Activated CD4-positive, alpha-beta T cell treated with anti-CD3 and anti-CD28 coated beads for 36 hours (primary cell): ENCODE measurements at regions not wholly inside any gene's neighbourhood (a gene's known extent, or its start where the extent isn't known, plus 50 kb on each side); places are given as distances from the start of the nearest gene placed in this dataset.

ENCODE experiments used
- ATAC-seq: fragments of 200-7000 bp; cut with Tn5 transposase; one replicate; pipeline ENCODE4 v1.10.0; 2021; ENCODE audit warnings: mild to moderate bottlenecking, moderate library complexity
- CTCF ChIA-PET: fragments of 350-600 bp; sonication (Branson Sonifier 250); formaldehyde crosslinking; loops from one replicate; lab custom pipeline; 2021; ENCODE audit warnings: antibody characterized with exemption; lab: Charles Lee
- POLR2A ChIA-PET: fragments of 350-600 bp; sonication (Branson Sonifier 250); formaldehyde crosslinking; loops from one replicate; lab custom pipeline; 2021; ENCODE audit warnings: antibody characterized with exemption, inconsistent platforms; lab: Charles Lee
- DNase-seq: peaks from one replicate; pipeline ENCODE4 v3.0.0-alpha.2; 2020
- H3K27ac Mint-ChIP-seq: one replicate; pipeline ENCODE4 v1.8.0; 2021; ENCODE audit warnings: mixed read lengths
- H3K27me3 Mint-ChIP-seq: one replicate; pipeline ENCODE4 v1.8.0; 2021; ENCODE audit warnings: mixed read lengths
- H3K36me3 Mint-ChIP-seq: one replicate; pipeline ENCODE4 v1.8.0; 2021; ENCODE audit warnings: low read depth, mixed read lengths
- H3K4me1 Mint-ChIP-seq: one replicate; pipeline ENCODE4 v1.8.0; 2021; ENCODE audit warnings: mixed read lengths
- H3K4me3 Mint-ChIP-seq: one replicate; pipeline ENCODE4 v1.8.0; 2021; ENCODE audit warnings: mild to moderate bottlenecking, moderate library complexity, mixed read lengths
- H3K9me3 Mint-ChIP-seq: one replicate; pipeline ENCODE4 v1.8.0; 2021; ENCODE audit warnings: low read depth, mixed read lengths
- intact Hi-C, 2 experiments: fragments of 100-400 bp; cut with DNase I in 1 of 2; cut with micrococcal nuclease in 1 of 2; formaldehyde crosslinking; loops; one replicate each; pipeline versions ENCODE4 v1.14.2 to v1.15.1; 2022 to 2024; cut with DNase I, micrococcal nuclease

DNA sequence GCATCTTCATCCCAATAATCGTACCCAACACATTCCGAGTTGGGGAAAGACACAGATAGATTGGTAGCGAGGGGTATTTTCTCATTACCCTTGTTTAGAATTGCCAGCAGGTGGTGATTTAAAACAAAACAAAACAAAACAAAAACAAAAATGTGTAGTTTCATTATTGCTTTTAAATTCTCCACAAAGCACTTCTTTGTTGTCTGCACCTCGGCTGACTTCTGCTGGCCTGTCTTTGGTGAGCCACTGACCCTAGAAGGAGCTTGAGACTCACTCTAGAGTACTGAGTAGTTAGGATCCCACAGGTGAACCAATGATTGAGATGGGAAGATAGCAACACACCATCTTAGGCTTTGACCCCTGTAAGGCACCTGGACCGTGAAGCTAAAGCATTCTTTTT lies 105.4 kb upstream of the BET1 start:
- no peaks in the 10 kb centered on the region for H3K4me1 Mint-ChIP-seq
- H3K27me3 Mint-ChIP-seq = peaks cover 3% of the 10 kb centered on the region
- POLR2A ChIA-PET = no interaction called here
- ATAC-seq = no peak
- intact Hi-C loops = no loop called here
- no peak for DNase-seq
- no peak overlapping the region for H3K27ac Mint-ChIP-seq
- H3K4me3 Mint-ChIP-seq = no peak overlapping the region
- CTCF ChIA-PET = interaction anchor here (0.8 kb wide), 1 partner anchor 22 kb away, joined by 3 read pairs; no protein-coding TSS in a partner anchor
- H3K9me3 Mint-ChIP-seq = no peaks in the 10 kb centered on the region
- H3K36me3 Mint-ChIP-seq = no peaks in the 10 kb centered on the region

DNA sequence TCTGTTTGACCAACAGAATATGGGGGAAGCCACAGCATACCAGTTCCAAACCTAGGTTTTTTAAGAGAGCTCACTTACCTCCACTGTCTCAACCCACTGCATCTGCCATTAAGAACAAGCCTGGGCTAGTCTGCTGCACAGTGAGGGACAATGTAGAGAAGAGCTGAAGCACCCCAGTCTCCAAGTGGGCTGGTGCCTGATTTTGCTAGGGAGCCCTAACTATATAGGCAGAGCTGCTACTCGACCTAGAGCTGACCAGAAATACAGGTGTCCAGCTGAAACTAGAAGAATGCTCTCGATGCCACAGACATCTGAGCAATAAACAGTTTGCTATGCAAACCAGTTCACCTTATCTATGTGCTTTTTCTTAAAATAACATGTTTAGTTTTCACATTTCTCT lies 106.9 kb upstream of the BET1 start:
- ATAC-seq = no peak
- Mint-ChIP-seq H3K27ac (no peak overlapping the region), H3K4me1 (no peaks in the 10 kb centered on the region), H3K4me3 (no peak overlapping the region), H3K36me3 (no peaks in the 10 kb centered on the region), H3K9me3 (no peaks in the 10 kb centered on the region), H3K27me3 (peaks cover 3% of the 10 kb centered on the region)
- CTCF ChIA-PET = no interaction called here
- DNase-seq = no peak
- POLR2A ChIA-PET = no interaction called here
- intact Hi-C loops = no loop called here

DNA sequence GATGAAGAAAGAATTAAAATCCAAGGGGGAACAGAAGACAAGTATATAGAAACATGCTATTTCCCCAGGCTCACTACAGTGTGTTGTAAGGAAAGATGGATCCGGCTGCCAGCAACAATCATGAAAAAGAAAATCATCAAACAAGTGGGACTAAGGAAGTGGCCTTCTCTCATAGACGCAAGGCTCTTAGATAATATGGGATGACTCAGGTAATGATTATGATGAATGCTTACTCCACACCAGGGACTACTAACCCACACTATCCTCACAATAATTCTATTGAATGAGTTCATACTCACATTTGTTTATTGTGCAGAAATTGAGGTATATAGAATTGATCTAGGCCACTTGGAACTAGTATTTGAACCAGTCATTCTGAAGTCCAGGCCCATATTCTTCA lies 111.2 kb upstream of the BET1 start:
- Mint-ChIP-seq H3K36me3 (no peaks in the 10 kb centered on the region), H3K9me3 (no peaks in the 10 kb centered on the region), H3K27ac (no peak overlapping the region), H3K4me3 (no peak overlapping the region), H3K4me1 (no peaks in the 10 kb centered on the region), H3K27me3 (peaks cover 4% of the 10 kb centered on the region)
- no peak for ATAC-seq
- no peak for DNase-seq
- ChIA-PET CTCF (interaction anchor here (0.9 kb wide), 1 partner anchor 8 kb away, joined by 3 read pairs; no protein-coding TSS in a partner anchor), POLR2A (no interaction called here)
- intact Hi-C loops = no loop called here

DNA sequence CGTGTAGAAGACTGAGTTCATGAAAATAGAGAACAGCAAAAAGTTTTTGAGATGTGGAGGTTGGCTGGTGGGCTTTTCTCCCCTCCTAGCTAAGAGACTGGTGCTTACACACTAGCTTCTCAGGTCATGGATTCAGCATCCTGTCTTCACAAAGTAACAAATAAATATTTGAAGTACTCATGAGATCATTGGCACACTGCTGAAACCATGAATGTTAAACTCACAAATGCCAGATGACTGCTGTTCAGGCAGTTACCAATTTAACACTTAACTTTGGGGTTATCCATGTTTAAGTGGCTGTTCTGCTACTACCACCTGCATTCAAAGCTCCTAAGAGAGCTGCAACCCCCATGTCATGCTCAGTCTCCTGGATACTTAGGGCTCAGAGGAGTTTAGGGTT lies 119.0 kb upstream of the BET1 start:
- POLR2A ChIA-PET = interaction anchor here (0.6 kb wide), 1 partner anchor 49 kb away, joined by 4 read pairs; no protein-coding TSS in a partner anchor
- no peak overlapping the region for H3K27ac Mint-ChIP-seq
- H3K4me1 Mint-ChIP-seq = no peaks in the 10 kb centered on the region
- no peaks in the 10 kb centered on the region for H3K36me3 Mint-ChIP-seq
- H3K4me3 Mint-ChIP-seq = no peak overlapping the region
- H3K27me3 Mint-ChIP-seq = peaks cover 5% of the 10 kb centered on the region
- DNase-seq = no peak
- intact Hi-C loops = no loop called here
- ATAC-seq = no peak
- CTCF ChIA-PET = interaction anchor here (0.9 kb wide), 1 partner anchor 8 kb away, joined by 3 read pairs; no protein-coding TSS in a partner anchor
- no peaks in the 10 kb centered on the region for H3K9me3 Mint-ChIP-seq

DNA sequence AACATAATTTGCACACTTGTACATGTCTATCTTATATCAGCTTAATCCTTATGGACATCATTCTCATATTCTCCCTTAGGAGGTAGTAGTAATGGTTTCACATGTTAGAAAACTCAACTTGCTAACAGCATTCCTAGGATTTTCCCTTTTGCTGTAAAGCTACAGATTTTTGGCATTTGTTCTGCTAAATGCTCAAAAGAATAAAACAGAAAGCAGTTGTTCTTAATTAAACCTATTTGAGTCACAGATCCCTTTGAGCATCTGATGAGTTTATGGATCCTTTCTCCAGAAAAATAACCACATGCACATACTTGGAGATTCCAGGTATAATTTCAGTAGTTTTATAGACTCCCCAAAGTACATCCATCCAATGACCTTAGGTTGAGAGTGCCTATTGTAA lies 122.9 kb upstream of the BET1 start:
- CTCF ChIA-PET = no interaction called here

DNA sequence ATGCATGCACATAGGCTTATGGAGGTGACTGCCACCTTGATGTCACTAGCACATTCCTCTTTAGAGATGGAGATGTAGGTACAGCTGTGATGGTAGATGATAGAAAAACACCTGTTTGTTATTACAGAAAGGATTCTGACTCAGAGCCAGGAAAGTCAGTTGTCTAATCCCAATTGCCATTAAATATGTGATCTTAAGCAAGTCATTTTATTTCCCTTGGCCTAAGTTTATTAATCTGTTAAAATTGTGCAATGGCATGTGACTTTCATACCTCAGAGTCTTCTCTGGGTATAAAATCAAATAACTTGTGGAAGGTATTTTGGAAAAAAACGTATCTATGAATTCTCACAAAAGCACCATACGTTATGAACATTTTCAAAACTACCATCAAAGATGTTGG lies 123.9 kb upstream of the BET1 start:
- ChIA-PET POLR2A (no interaction called here), CTCF (no interaction called here)
- ATAC-seq = no peak
- H3K4me1 Mint-ChIP-seq = no peaks in the 10 kb centered on the region
- intact Hi-C loops = no loop called here
- no peaks in the 10 kb centered on the region for H3K36me3 Mint-ChIP-seq
- H3K27ac Mint-ChIP-seq = no peak overlapping the region
- no peak for DNase-seq
- no peak overlapping the region for H3K4me3 Mint-ChIP-seq
- H3K27me3 Mint-ChIP-seq = peaks cover 5% of the 10 kb centered on the region
- H3K9me3 Mint-ChIP-seq = no peaks in the 10 kb centered on the region

More for the DNA sequence above, 122.9 kb upstream of the BET1 start:
- intact Hi-C loops = no loop called here
- no peak for ATAC-seq
- Mint-ChIP-seq H3K4me1 (no peaks in the 10 kb centered on the region), H3K4me3 (no peak overlapping the region), H3K9me3 (no peaks in the 10 kb centered on the region), H3K27me3 (peaks cover 6% of the 10 kb centered on the region), H3K36me3 (no peaks in the 10 kb centered on the region), H3K27ac (no peak overlapping the region)
- POLR2A ChIA-PET = no interaction called here
- DNase-seq = no peak

DNA sequence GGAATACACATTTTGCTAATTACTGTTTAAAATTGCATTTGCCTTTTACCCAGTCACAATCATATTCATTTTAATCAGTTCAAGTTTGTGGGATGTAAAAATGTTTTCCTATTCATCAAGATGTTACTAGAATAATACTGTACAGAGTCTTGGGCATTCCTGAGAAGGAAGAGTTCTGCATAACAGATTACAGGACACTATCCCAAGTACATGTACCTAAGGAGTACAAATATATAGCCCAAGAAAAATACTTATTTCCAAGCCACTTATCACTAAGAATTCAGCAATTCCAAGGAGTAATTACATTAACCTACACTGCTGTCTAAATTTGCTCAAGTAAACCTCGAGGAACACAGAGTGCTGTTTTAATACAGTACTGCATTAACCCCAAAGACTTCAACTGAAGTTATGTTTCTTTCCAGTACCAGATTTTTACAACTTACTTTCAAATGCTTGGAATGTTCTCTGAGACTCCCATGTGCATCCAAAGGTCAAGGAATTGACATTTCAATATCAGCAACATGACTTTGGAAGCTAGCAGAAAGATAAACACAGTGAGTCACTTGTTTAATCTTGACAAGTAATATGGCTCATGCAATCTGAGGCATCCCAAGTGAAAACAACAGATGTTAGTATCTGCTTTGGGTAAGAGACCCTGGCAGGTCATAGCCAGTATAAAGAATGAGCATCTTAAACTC lies 125.4 kb upstream of the BET1 start:
- intact Hi-C loops = no loop called here
- ChIA-PET POLR2A (no interaction called here), CTCF (no interaction called here)
- Mint-ChIP-seq H3K27me3 (peaks cover 5% of the 10 kb centered on the region), H3K27ac (no peak overlapping the region), H3K36me3 (no peaks in the 10 kb centered on the region), H3K4me1 (no peaks in the 10 kb centered on the region), H3K4me3 (no peak overlapping the region), H3K9me3 (no peaks in the 10 kb centered on the region)
- ATAC-seq (no peak), DNase-seq (no peak)

DNA sequence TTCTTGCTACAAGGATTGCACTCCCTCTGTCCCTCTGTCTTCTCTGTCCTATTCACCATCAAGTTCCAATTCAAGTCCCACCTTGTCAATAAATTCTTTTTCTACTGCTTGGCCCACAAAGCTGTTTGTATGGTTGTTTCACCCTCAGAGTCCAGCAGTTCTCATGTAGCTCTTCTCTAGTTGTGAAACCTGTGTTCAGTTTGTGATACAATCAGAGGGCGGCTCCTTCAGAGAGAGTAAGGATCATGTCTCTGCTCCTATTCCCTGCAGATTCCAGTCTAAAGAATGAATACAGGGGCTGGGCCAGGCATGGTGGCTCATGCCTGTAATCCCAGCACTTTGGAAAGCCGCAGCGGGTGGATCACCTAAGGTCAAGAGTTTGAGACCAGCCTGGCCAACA lies 126.6 kb upstream of the BET1 start:
- Mint-ChIP-seq H3K27ac (no peak overlapping the region), H3K4me3 (no peak overlapping the region), H3K27me3 (peaks cover 6% of the 10 kb centered on the region), H3K9me3 (no peaks in the 10 kb centered on the region), H3K4me1 (no peaks in the 10 kb centered on the region), H3K36me3 (no peaks in the 10 kb centered on the region)
- ChIA-PET POLR2A (no interaction called here), CTCF (interaction anchor here (0.6 kb wide), 1 partner anchor 776 kb away, joined by 3 read pairs; no protein-coding TSS in a partner anchor)
- no peak for ATAC-seq
- intact Hi-C loops = no loop called here
- no peak for DNase-seq

DNA sequence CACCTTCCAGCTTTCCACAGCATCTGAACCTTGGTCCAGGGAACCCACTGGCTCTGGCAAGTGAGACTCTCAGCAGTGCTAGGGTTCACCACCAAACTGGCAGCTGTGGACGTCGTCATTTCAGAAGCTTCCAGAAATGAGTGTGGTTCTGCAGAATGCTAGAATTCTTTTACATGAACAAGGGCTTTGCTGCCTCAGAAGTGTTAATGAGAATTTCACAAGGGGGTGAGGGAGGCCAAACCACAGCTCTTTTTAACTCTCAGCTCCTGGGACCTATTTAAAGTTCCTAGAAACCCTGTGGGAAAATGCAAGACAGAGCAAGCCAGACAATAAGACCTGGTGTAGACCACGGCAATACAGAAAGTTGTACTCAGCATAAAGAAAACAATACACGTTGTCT lies 129.3 kb upstream of the BET1 start:
- DNase-seq (no peak), ATAC-seq (no peak)
- H3K4me1 Mint-ChIP-seq = no peaks in the 10 kb centered on the region
- H3K36me3 Mint-ChIP-seq = no peaks in the 10 kb centered on the region
- H3K9me3 Mint-ChIP-seq = no peaks in the 10 kb centered on the region
- POLR2A ChIA-PET = no interaction called here
- CTCF ChIA-PET = interaction anchor here (0.7 kb wide), 1 partner anchor 422 kb away, joined by 3 read pairs; no protein-coding TSS in a partner anchor
- H3K27ac Mint-ChIP-seq = no peak overlapping the region
- no peak overlapping the region for H3K4me3 Mint-ChIP-seq
- H3K27me3 Mint-ChIP-seq = peaks cover 7% of the 10 kb centered on the region
- intact Hi-C loops = no loop called here

DNA sequence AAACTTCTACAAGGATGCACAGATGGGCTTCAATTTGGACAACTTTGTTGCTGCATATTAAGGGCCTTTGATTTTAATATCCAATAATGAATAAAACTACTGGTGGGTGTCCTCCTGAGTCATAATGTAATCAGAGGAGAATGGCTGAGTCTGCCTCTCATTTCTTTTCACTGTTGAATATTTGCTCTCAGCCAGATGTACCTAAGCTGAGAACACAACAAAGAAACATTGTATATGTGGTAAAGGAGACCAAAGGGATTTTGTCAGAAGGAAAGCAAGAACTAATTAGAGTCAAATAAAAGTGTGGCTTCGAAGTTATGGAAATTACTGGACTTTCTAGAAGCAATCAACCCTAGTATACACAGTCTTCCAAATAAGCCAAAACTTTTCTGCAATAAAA lies 131.0 kb upstream of the BET1 start:
- POLR2A ChIA-PET = no interaction called here
- CTCF ChIA-PET = interaction anchor here (1.2 kb wide), 1 partner anchor 9 kb away, joined by 3 read pairs; no protein-coding TSS in a partner anchor
- peaks cover 13% of the 10 kb centered on the region for H3K27me3 Mint-ChIP-seq
- no peaks in the 10 kb centered on the region for H3K4me1 Mint-ChIP-seq
- DNase-seq (no peak), ATAC-seq (no peak)
- intact Hi-C loops = no loop called here
- no peaks in the 10 kb centered on the region for H3K36me3 Mint-ChIP-seq
- no peak overlapping the region for H3K27ac Mint-ChIP-seq
- no peaks in the 10 kb centered on the region for H3K9me3 Mint-ChIP-seq
- H3K4me3 Mint-ChIP-seq = no peak overlapping the region

DNA sequence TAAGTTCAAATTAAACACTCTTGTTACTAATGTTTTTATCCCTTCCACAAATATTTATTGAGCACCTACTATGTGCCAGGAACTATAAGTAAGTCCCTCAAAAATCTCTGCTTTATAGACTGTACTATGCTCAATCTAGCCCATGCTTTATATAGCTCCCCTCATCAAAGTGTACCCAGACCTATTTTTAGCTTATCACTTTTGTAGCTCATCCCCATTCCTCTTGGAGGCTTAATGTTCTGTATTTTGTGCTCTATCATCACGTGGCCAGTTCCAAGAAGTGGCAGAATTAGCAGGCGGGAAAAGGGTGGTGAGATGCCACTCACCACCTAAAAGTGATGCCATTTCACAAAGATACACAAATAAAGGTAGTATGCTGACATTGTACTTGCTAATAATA lies 138.1 kb upstream of the BET1 start:
- Mint-ChIP-seq H3K27ac (no peak overlapping the region), H3K9me3 (no peaks in the 10 kb centered on the region), H3K36me3 (no peaks in the 10 kb centered on the region), H3K27me3 (peaks cover 14% of the 10 kb centered on the region), H3K4me1 (no peaks in the 10 kb centered on the region), H3K4me3 (no peak overlapping the region)
- ATAC-seq (no peak), DNase-seq (no peak)
- intact Hi-C loops = no loop called here
- ChIA-PET CTCF (no interaction called here), POLR2A (no interaction called here)

DNA sequence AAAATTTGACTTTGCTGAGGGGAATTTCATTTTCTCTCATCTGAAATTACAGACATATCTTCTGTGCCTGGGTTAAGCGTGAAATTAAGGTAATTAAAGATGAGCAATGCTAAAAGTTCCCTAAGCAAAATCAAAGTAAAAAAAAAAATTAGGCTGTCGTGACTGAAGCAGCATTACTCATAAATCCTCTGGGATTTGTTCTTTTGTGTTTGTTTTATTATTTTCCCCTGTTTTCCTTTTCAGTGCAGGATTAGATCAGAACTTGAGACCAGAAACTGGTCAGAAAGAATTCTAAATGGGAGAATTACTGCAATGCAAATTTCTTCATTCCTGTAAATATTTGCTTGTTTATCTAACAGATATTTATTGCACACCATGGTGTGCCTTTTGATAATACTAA lies 141.4 kb upstream of the BET1 start:
- no peak for DNase-seq
- Mint-ChIP-seq H3K4me3 (no peak overlapping the region), H3K27ac (no peak overlapping the region), H3K27me3 (peaks cover 18% of the 10 kb centered on the region), H3K4me1 (no peaks in the 10 kb centered on the region), H3K36me3 (no peaks in the 10 kb centered on the region), H3K9me3 (no peaks in the 10 kb centered on the region)
- intact Hi-C loops = no loop called here
- ChIA-PET CTCF (no interaction called here), POLR2A (no interaction called here)
- no peak for ATAC-seq
